Neural cell (in vitro differentiated cells): ENCODE measurements at regions not wholly inside any gene's neighbourhood (a gene's known extent, or its start where the extent isn't known, plus 50 kb on each side); places are given as distances from the start of the nearest gene placed in this dataset.

ENCODE experiments used
- H2AFZ ChIP-seq: fragments of 200-600, 300-800 bp; sonication (generic), shearing (Covaris generic); 2 replicates; pipeline ENCODE4 v1.6.0; 2014; ENCODE audit warnings: low read depth, mild to moderate bottlenecking, antibody characterized with exemption, low read length, moderate library complexity
- H3F3A ChIP-seq: fragments of 200-600 bp; shearing (Covaris generic); 2 replicates; pipeline ENCODE4 v1.6.1; 2016; ENCODE audit warnings: mild to moderate bottlenecking, moderate library complexity, mixed read lengths, antibody characterized with exemption, low read length; ENCODE audit not compliant: insufficient read depth, poor library complexity, severe bottlenecking
- H3K27ac ChIP-seq: fragments of 200-600, 300-800 bp; sonication (generic), shearing (Covaris generic); 2 replicates; pipeline ENCODE4 v1.5.1; 2014; ENCODE audit warnings: mild to moderate bottlenecking, low read length, moderate library complexity
- H3K27me3 ChIP-seq: fragments of 300-800, 200-600 bp; sonication (generic), shearing (Covaris generic); 2 replicates; pipeline ENCODE4 v1.6.0; 2014; ENCODE audit warnings: mild to moderate bottlenecking, low read depth, low read length, moderate library complexity; ENCODE audit not compliant: insufficient read depth
- H3K36me3 ChIP-seq: fragments of 300-800, 200-600 bp; sonication (generic), shearing (Covaris generic); 2 replicates; pipeline ENCODE4 v1.5.1; 2014; ENCODE audit warnings: mild to moderate bottlenecking, antibody characterized with exemption, low read length, moderate library complexity; ENCODE audit not compliant: insufficient read depth
- H3K4me2 ChIP-seq: fragments of 300-800, 200-600 bp; sonication (generic), shearing (Covaris generic); 2 replicates; pipeline ENCODE4 v1.6.0; 2014; ENCODE audit warnings: mild to moderate bottlenecking, low read length
- H3K4me3 ChIP-seq: fragments of 300-800, 200-600 bp; sonication (generic), shearing (Covaris generic); 2 replicates; pipeline ENCODE4 v1.5.1; 2014; ENCODE audit warnings: mild to moderate bottlenecking, low read length, moderate library complexity
- H3K79me2 ChIP-seq: fragments of 200-600 bp; shearing (Covaris generic); replicated peaks from 2 replicates; pipeline ENCODE4 v1.6.0; 2014; ENCODE audit warnings: mild to moderate bottlenecking, low read length, moderate library complexity; ENCODE audit not compliant: insufficient read depth
- H3K9ac ChIP-seq: fragments of 300-800, 200-600 bp; sonication (generic), shearing (Covaris generic); 2 replicates; pipeline ENCODE4 v1.6.1; 2016; ENCODE audit warnings: mild to moderate bottlenecking, low read length, mixed read lengths
- H3K9me2 ChIP-seq: fragments of 200-600 bp; shearing (Covaris generic); 2 replicates; pipeline ENCODE4 v1.6.1; 2016; ENCODE audit warnings: mild to moderate bottlenecking, low read length, mixed read lengths; ENCODE audit not compliant: insufficient read depth
- H3K9me3 ChIP-seq: fragments of 200-600, 300-800 bp; sonication (generic), shearing (Covaris generic); 2 replicates; pipeline ENCODE4 v1.6.1; 2016; ENCODE audit warnings: mild to moderate bottlenecking, mixed run types, low read length, moderate library complexity, mixed read lengths
- H4K20me1 ChIP-seq: fragments of 200-600 bp; shearing (Covaris generic); 2 replicates; pipeline ENCODE4 v1.6.1; 2016; ENCODE audit warnings: mild to moderate bottlenecking, mixed run types; ENCODE audit not compliant: insufficient read depth
- EP300 ChIP-seq: fragments of 450-650 bp; conservative IDR thresholded peaks from 2 replicates; pipeline ENCODE4 v1.6.1; 2014; ENCODE audit warnings: antibody characterized with exemption, mild to moderate bottlenecking, moderate library complexity; ENCODE audit not compliant: poor library complexity, severe bottlenecking
- EZH2 ChIP-seq: fragments of 200-600, 300-800 bp; shearing (Covaris generic), sonication (generic); IDR thresholded peaks from 2 replicates; pipeline ENCODE4 v1.6.1; 2014; ENCODE audit warnings: antibody characterized with exemption, low read length, borderline replicate concordance, mild to moderate bottlenecking; ENCODE audit not compliant: insufficient read depth, poor library complexity, severe bottlenecking
- MXI1 ChIP-seq: fragments of 450-650 bp; conservative IDR thresholded peaks from 2 replicates; pipeline ENCODE4 v1.6.1; 2014; ENCODE audit warnings: antibody characterized with exemption, mild to moderate bottlenecking; ENCODE audit not compliant: poor library complexity, severe bottlenecking
- POLR2AphosphoS5 ChIP-seq: IDR thresholded peaks from 2 replicates; pipeline ENCODE4 v1.6.1; 2012
- RAD21 ChIP-seq: fragments of 450-650 bp; conservative IDR thresholded peaks from 2 replicates; pipeline ENCODE4 v1.6.1; 2014; ENCODE audit warnings: antibody characterized with exemption, mild to moderate bottlenecking, moderate library complexity
- REST ChIP-seq: IDR thresholded peaks from 2 replicates; pipeline ENCODE4 v1.6.1; 2012; ENCODE audit warnings: borderline replicate concordance
- SMC3 ChIP-seq: fragments of 450-650 bp; conservative IDR thresholded peaks from 2 replicates; pipeline ENCODE4 v1.6.1; 2014; ENCODE audit warnings: antibody characterized with exemption, mild to moderate bottlenecking, moderate library complexity; ENCODE audit not compliant: poor library complexity
- TAF1 ChIP-seq: IDR thresholded peaks from 2 replicates; pipeline ENCODE4 v1.6.1; 2012; ENCODE audit warnings: low read depth
- TF ChIP-seq, protein P1 (sequence below): fragments of 450-650 bp; IDR thresholded peaks from 2 replicates; pipeline ENCODE4 v1.5.1; 2014; ENCODE audit warnings: antibody characterized with exemption, mild to moderate bottlenecking, moderate library complexity; ENCODE audit not compliant: poor library complexity, severe bottlenecking

GRCh38 chr2:176657393-176657792 lies 388.2 kb downstream of the MTX2 start:
- no peaks in the 10 kb centered on the region for H3K36me3 ChIP-seq
- H4K20me1 ChIP-seq: no peaks in the 10 kb centered on the region
- H3K4me3 ChIP-seq: no peak overlapping the region
- H3K9me2 ChIP-seq: no peaks in the 10 kb centered on the region
- no peak overlapping the region for H2AFZ ChIP-seq
- TF ChIP-seq POLR2AphosphoS5 (no peak), RAD21 (no peak), EZH2 (no peak), MXI1 (no peak), EP300 (no peak), TAF1 (no peak), SMC3 (no peak), REST (no peak)
- TF ChIP-seq, protein P1, sequence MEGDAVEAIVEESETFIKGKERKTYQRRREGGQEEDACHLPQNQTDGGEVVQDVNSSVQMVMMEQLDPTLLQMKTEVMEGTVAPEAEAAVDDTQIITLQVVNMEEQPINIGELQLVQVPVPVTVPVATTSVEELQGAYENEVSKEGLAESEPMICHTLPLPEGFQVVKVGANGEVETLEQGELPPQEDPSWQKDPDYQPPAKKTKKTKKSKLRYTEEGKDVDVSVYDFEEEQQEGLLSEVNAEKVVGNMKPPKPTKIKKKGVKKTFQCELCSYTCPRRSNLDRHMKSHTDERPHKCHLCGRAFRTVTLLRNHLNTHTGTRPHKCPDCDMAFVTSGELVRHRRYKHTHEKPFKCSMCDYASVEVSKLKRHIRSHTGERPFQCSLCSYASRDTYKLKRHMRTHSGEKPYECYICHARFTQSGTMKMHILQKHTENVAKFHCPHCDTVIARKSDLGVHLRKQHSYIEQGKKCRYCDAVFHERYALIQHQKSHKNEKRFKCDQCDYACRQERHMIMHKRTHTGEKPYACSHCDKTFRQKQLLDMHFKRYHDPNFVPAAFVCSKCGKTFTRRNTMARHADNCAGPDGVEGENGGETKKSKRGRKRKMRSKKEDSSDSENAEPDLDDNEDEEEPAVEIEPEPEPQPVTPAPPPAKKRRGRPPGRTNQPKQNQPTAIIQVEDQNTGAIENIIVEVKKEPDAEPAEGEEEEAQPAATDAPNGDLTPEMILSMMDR: no peak
- no peaks in the 10 kb centered on the region for H3K9me3 ChIP-seq
- H3K27me3 ChIP-seq: no peaks in the 10 kb centered on the region
- H3K27ac ChIP-seq: no peak overlapping the region
- no peaks in the 10 kb centered on the region for H3K79me2 ChIP-seq
- H3K4me2 ChIP-seq: no peak overlapping the region
- H3K9ac ChIP-seq: no peak overlapping the region
- H3F3A ChIP-seq: no peaks in the 10 kb centered on the region

DNA sequence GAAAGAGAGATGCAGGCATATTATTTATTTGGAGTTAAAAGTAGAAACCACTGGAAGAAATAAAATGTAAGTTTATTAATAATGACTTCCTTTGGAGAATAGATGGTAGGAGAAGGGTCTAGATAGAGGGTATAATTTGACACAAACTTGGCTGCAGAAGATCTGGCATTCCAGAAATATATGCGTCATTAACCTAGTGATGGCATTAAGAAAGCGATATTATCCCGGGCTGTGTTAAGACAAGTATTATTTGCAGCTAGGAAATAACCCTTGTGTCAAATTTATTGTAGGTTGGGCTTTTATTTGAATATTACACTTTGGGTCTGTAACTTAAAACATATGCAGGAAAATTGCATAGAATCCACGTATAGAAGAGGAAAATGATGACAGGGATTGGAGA lies 389.5 kb downstream of the MTX2 start:
- no peak overlapping the region for H3K9ac ChIP-seq
- TF ChIP-seq EZH2: no peak
- no peak for TF ChIP-seq TAF1
- no peak for TF ChIP-seq RAD21
- TF ChIP-seq EP300: no peak
- TF ChIP-seq POLR2AphosphoS5: no peak
- TF ChIP-seq REST: no peak
- TF ChIP-seq, protein P1: no peak
- TF ChIP-seq SMC3: no peak
- TF ChIP-seq MXI1: no peak
- no peak overlapping the region for H3K4me2 ChIP-seq
- H3K9me3 ChIP-seq: no peaks in the 10 kb centered on the region
- no peaks in the 10 kb centered on the region for H3K79me2 ChIP-seq
- no peaks in the 10 kb centered on the region for H3K36me3 ChIP-seq
- H3K9me2 ChIP-seq: no peaks in the 10 kb centered on the region
- no peak overlapping the region for H3K27ac ChIP-seq
- no peaks in the 10 kb centered on the region for H4K20me1 ChIP-seq
- H3K4me3 ChIP-seq: no peak overlapping the region
- no peak overlapping the region for H2AFZ ChIP-seq
- no peaks in the 10 kb centered on the region for H3K27me3 ChIP-seq
- no peaks in the 10 kb centered on the region for H3F3A ChIP-seq
